GM23338 (cell line): ENCODE measurements at regions not wholly inside any gene's neighbourhood (a gene's known extent, or its start where the extent isn't known, plus 50 kb on each side); places are given as distances from the start of the nearest gene placed in this dataset.

Experiments
- ATAC-seq: fragments of 200-7000 bp; cut with Tn5 transposase; 3 replicates; pipeline ENCODE4 v1.9.1; 2020
- DNase-seq: peaks from one replicate; pipeline ENCODE4 v3.0.0-alpha.2; 2015; ENCODE audit warnings: low spot score
- H2AFZ ChIP-seq: fragments of 200-600 bp; sonication (generic); 2 replicates; pipeline ENCODE4 v1.8.0; 2016; ENCODE audit warnings: antibody characterized with exemption, mild to moderate bottlenecking, moderate library complexity
- H3F3A ChIP-seq: fragments of 200-600 bp; sonication (generic); replicated peaks from 2 replicates; pipeline ENCODE4 v1.8.0; 2017; ENCODE audit warnings: antibody characterized with exemption, mixed run types, low read depth
- H3K27ac ChIP-seq: fragments of 200-600 bp; sonication (generic); 2 replicates; pipeline ENCODE4 v1.6.1; 2016; ENCODE audit warnings: low read depth
- H3K27me3 ChIP-seq: fragments of 200-600 bp; sonication (generic); 2 replicates; pipeline ENCODE4 v1.8.0; 2016; ENCODE audit warnings: mild to moderate bottlenecking, mixed run types, moderate library complexity; ENCODE audit not compliant: insufficient read depth
- H3K36me3 ChIP-seq: fragments of 200-600 bp; sonication (generic); 2 replicates; pipeline ENCODE4 v1.8.0; 2016; ENCODE audit warnings: mild to moderate bottlenecking; ENCODE audit not compliant: insufficient read depth
- H3K4me1 ChIP-seq: fragments of 200-600 bp; sonication (generic); 2 replicates; pipeline ENCODE4 v1.8.0; 2016; ENCODE audit warnings: mild to moderate bottlenecking, moderate library complexity; ENCODE audit not compliant: insufficient read depth
- H3K4me2 ChIP-seq: fragments of 200-600 bp; sonication (generic); 2 replicates; pipeline ENCODE4 v1.7.1; 2017; ENCODE audit warnings: mixed run types
- H3K4me3 ChIP-seq: fragments of 200-600 bp; sonication (generic); 2 replicates; pipeline ENCODE4 v1.6.1; 2016; ENCODE audit warnings: mixed run types
- H3K79me2 ChIP-seq: fragments of 200-600 bp; sonication (generic); replicated peaks from 2 replicates; pipeline ENCODE4 v1.8.0; 2017; ENCODE audit warnings: mild to moderate bottlenecking; ENCODE audit not compliant: insufficient read depth
- H3K9me2 ChIP-seq: fragments of 200-600 bp; sonication (generic); 2 replicates; pipeline ENCODE4 v1.8.0; 2017; ENCODE audit not compliant: insufficient read depth
- H4K20me1 ChIP-seq: fragments of 200-600 bp; sonication (generic); replicated peaks from 2 replicates; pipeline ENCODE4 v1.8.0; 2017; ENCODE audit warnings: mild to moderate bottlenecking; ENCODE audit not compliant: insufficient read depth
- H3K27ac Mint-ChIP-seq: 2 replicates; pipeline ENCODE4 v1.8.0; 2020; ENCODE audit warnings: inconsistent platforms, mild to moderate bottlenecking, moderate library complexity, mixed read lengths
- H3K27me3 Mint-ChIP-seq: 3 replicates; pipeline ENCODE4 v1.8.0; 2022; ENCODE audit warnings: low read depth, mild to moderate bottlenecking, moderate library complexity, mixed read lengths, inconsistent platforms; ENCODE audit not compliant: insufficient read depth, poor library complexity
- H3K36me3 Mint-ChIP-seq: 3 replicates; pipeline ENCODE4 v1.8.0; 2021; ENCODE audit warnings: low read depth, mild to moderate bottlenecking, inconsistent platforms, moderate library complexity, mixed read lengths
- H3K4me1 Mint-ChIP-seq: 3 replicates; pipeline ENCODE4 v1.8.0; 2020; ENCODE audit warnings: mild to moderate bottlenecking, inconsistent platforms, mixed read lengths
- H3K4me3 Mint-ChIP-seq: 3 replicates; pipeline ENCODE4 v1.8.0; 2021; ENCODE audit warnings: moderate library complexity, mild to moderate bottlenecking, inconsistent platforms, mixed read lengths
- H3K9me3 Mint-ChIP-seq: 3 replicates; pipeline ENCODE4 v1.8.0; 2020; ENCODE audit warnings: moderate library complexity, mild to moderate bottlenecking, inconsistent platforms, mixed read lengths
- CREB1 ChIP-seq: fragments of 250-450 bp; sonication (Bioruptor Pico); IDR thresholded peaks from 2 replicates; pipeline ENCODE4 v1.5.0; 2020; ENCODE audit warnings: low read depth, mild to moderate bottlenecking, moderate library complexity
- CTCF ChIP-seq, 2 experiments: fragments of 200-600 bp in 1 of 2; sonication (generic) in 1 of 2; conservative IDR thresholded peaks; 2 replicates each; pipeline versions ENCODE4 v1.5.1 to v1.6.1; 2016 to 2017; ENCODE audit warnings: antibody characterized with exemption in 2 of 2, low read depth in 2 of 2, mild to moderate bottlenecking in 2 of 2, moderate library complexity in 1 of 2
- ETS1 ChIP-seq: IDR thresholded peaks from 2 replicates; pipeline ENCODE4 v1.6.1; 2016; ENCODE audit warnings: antibody characterized with exemption
- EZH2 ChIP-seq: fragments of 200-600 bp; sonication (generic); IDR thresholded peaks from one replicate; pipeline ENCODE4 v1.8.0; 2017; ENCODE audit warnings: antibody characterized with exemption, mild to moderate bottlenecking, low read depth; ENCODE audit not compliant: unreplicated experiment
- EZH2phosphoT487 ChIP-seq: fragments of 200-600 bp; sonication (generic); IDR thresholded peaks from one replicate; pipeline ENCODE4 v1.8.1; 2018; ENCODE audit warnings: antibody characterized with exemption; ENCODE audit not compliant: unreplicated experiment
- JUNB ChIP-seq: IDR thresholded peaks from one replicate; pipeline ENCODE4 v1.6.1; 2016; ENCODE audit warnings: antibody characterized with exemption; ENCODE audit not compliant: unreplicated experiment
- NANOG ChIP-seq: IDR thresholded peaks from 2 replicates; pipeline ENCODE4 v1.6.1; 2016; ENCODE audit warnings: antibody characterized with exemption, borderline replicate concordance
- POLR2AphosphoS5 ChIP-seq: IDR thresholded peaks from 2 replicates; pipeline ENCODE4 v1.6.1; 2016; ENCODE audit warnings: antibody characterized with exemption, low read depth
- REST ChIP-seq: IDR thresholded peaks from one replicate; pipeline ENCODE4 v1.6.1; 2018; ENCODE audit warnings: antibody characterized with exemption; ENCODE audit not compliant: unreplicated experiment
- STAT1 ChIP-seq: IDR thresholded peaks from one replicate; pipeline ENCODE4 v1.6.1; 2016; ENCODE audit warnings: antibody characterized with exemption; ENCODE audit not compliant: unreplicated experiment
- ZNF114 ChIP-seq: fragments of 250-450 bp; sonication (Bioruptor Pico); IDR thresholded peaks from 2 replicates; pipeline ENCODE4 v1.5.0; 2020; ENCODE audit warnings: mild to moderate bottlenecking, moderate library complexity
- ZNF331 ChIP-seq: fragments of 250-450 bp; sonication (Bioruptor Pico); IDR thresholded peaks from 2 replicates; pipeline ENCODE4 v1.5.0; 2020; ENCODE audit warnings: low read depth, mild to moderate bottlenecking, moderate library complexity
- TF ChIP-seq, protein P1 (sequence below): fragments of 250-450 bp; sonication (Bioruptor Pico); IDR thresholded peaks from 2 replicates; pipeline ENCODE4 v1.5.0; 2020; ENCODE audit warnings: mild to moderate bottlenecking, moderate library complexity

DNA sequence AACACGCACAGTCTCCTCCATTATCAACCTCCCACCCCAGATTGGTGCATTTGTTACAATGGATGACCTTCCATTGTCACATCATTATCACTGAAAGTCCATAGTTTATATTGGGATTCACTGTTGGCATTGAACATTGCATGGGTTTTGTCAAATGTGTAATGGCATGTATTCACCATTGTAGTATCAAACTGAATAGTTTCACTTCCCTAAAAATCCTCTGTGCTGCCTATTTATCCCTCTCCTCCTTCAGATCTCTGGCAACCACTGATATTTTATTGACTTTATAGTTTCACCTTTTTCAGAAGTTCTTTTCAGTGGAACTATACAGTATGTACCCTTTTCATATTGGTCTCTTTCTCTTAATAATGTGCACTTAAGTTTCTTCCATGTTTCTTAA lies 1565.4 kb downstream of the PCDH18 start:
- H3K36me3 ChIP-seq, result no peaks in the 10 kb centered on the region
- H4K20me1 ChIP-seq, result no peaks in the 10 kb centered on the region
- no peak overlapping the region for H3K4me3 Mint-ChIP-seq
- no peaks in the 10 kb centered on the region for H3F3A ChIP-seq
- H2AFZ ChIP-seq, result no peak overlapping the region
- DNase-seq (no peak), ATAC-seq (no peak)
- H3K79me2 ChIP-seq, result no peaks in the 10 kb centered on the region
- TF ChIP-seq, protein P1, sequence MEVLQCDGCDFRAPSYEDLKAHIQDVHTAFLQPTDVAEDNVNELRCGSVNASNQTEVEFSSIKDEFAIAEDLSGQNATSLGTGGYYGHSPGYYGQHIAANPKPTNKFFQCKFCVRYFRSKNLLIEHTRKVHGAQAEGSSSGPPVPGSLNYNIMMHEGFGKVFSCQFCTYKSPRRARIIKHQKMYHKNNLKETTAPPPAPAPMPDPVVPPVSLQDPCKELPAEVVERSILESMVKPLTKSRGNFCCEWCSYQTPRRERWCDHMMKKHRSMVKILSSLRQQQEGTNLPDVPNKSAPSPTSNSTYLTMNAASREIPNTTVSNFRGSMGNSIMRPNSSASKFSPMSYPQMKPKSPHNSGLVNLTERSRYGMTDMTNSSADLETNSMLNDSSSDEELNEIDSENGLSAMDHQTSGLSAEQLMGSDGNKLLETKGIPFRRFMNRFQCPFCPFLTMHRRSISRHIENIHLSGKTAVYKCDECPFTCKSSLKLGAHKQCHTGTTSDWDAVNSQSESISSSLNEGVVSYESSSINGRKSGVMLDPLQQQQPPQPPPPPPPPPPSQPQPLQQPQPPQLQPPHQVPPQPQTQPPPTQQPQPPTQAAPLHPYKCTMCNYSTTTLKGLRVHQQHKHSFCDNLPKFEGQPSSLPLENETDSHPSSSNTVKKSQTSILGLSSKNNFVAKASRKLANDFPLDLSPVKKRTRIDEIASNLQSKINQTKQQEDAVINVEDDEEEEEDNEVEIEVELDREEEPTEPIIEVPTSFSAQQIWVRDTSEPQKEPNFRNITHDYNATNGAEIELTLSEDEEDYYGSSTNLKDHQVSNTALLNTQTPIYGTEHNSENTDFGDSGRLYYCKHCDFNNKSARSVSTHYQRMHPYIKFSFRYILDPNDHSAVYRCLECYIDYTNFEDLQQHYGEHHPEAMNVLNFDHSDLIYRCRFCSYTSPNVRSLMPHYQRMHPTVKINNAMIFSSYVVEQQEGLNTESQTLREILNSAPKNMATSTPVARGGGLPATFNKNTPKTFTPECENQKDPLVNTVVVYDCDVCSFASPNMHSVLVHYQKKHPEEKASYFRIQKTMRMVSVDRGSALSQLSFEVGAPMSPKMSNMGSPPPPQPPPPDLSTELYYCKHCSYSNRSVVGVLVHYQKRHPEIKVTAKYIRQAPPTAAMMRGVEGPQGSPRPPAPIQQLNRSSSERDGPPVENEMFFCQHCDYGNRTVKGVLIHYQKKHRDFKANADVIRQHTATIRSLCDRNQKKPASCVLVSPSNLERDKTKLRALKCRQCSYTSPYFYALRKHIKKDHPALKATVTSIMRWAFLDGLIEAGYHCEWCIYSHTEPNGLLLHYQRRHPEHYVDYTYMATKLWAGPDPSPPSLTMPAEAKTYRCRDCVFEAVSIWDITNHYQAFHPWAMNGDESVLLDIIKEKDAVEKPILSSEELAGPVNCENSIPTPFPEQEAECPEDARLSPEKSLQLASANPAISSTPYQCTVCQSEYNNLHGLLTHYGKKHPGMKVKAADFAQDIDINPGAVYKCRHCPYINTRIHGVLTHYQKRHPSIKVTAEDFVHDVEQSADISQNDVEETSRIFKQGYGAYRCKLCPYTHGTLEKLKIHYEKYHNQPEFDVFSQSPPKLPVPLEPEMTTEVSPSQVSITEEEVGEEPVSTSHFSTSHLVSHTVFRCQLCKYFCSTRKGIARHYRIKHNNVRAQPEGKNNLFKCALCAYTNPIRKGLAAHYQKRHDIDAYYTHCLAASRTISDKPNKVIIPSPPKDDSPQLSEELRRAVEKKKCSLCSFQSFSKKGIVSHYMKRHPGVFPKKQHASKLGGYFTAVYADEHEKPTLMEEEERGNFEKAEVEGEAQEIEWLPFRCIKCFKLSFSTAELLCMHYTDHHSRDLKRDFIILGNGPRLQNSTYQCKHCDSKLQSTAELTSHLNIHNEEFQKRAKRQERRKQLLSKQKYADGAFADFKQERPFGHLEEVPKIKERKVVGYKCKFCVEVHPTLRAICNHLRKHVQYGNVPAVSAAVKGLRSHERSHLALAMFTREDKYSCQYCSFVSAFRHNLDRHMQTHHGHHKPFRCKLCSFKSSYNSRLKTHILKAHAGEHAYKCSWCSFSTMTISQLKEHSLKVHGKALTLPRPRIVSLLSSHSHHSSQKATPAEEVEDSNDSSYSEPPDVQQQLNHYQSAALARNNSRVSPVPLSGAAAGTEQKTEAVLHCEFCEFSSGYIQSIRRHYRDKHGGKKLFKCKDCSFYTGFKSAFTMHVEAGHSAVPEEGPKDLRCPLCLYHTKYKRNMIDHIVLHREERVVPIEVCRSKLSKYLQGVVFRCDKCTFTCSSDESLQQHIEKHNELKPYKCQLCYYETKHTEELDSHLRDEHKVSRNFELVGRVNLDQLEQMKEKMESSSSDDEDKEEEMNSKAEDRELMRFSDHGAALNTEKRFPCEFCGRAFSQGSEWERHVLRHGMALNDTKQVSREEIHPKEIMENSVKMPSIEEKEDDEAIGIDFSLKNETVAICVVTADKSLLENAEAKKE, result no peak
- no peak for TF ChIP-seq EZH2phosphoT487
- TF ChIP-seq ZNF331, result no peak
- no peak for TF ChIP-seq ZNF114 (CRISPR knock-in tag)
- TF ChIP-seq CTCF (conservative IDR thresholded peaks at IDR 0.05; ENCODE audit: low read depth in 2 of 2), result no peak
- no peak for TF ChIP-seq POLR2AphosphoS5
- TF ChIP-seq CREB1 (CRISPR knock-in tag), result no peak
- TF ChIP-seq ETS1, result no peak
- no peak for TF ChIP-seq STAT1
- no peak for TF ChIP-seq NANOG
- TF ChIP-seq REST, result no peak
- no peak for TF ChIP-seq EZH2
- no peak for TF ChIP-seq JUNB
- H3K27me3 ChIP-seq, result no peaks in the 10 kb centered on the region
- no peak overlapping the region for H3K27ac ChIP-seq
- no peaks in the 10 kb centered on the region for H3K27me3 Mint-ChIP-seq
- no peak overlapping the region for H3K4me2 ChIP-seq
- H3K9me2 ChIP-seq, result no peaks in the 10 kb centered on the region
- no peak overlapping the region for H3K27ac Mint-ChIP-seq
- no peaks in the 10 kb centered on the region for H3K36me3 Mint-ChIP-seq
- no peak overlapping the region for H3K4me3 ChIP-seq
- H3K9me3 Mint-ChIP-seq, result no peaks in the 10 kb centered on the region
- H3K4me1 ChIP-seq, result no peaks in the 10 kb centered on the region
- no peaks in the 10 kb centered on the region for H3K4me1 Mint-ChIP-seq
